ENCODE measurements at regions not wholly inside any gene's neighbourhood (a gene's known extent, or its start where the extent isn't known, plus 50 kb on each side); places are given as distances from the start of the nearest gene placed in this dataset.

- Histone ChIP-seq H3K4me3 (ENCODE audit: low read depth, low read length) (no peak overlapping the region), H3K4me1 (peaks cover 18% of the 10 kb centered on the region), H3K9ac (no peak overlapping the region), H3K27me3 (ENCODE audit: control insufficient read depth, insufficient read depth, low read length) (no peaks in the 10 kb centered on the region), H3K4me2 (ENCODE audit: low read length) (no peak overlapping the region), H3K27ac (peak overlapping the region; percentile 53), H3K9me3 (ENCODE audit: control insufficient read depth, low read length) (no peaks in the 10 kb centered on the region), H3K79me2 (no peaks in the 10 kb centered on the region), H3K36me3 (ENCODE audit: control insufficient read depth, insufficient read depth, low read length) (no peaks in the 10 kb centered on the region), H2AFZ (peak overlapping the region; percentile 38)
- TF ChIP-seq CTCF (IDR thresholded peaks at IDR 0.05) = no peak
Observed at GRCh38 chrX:69024931-69025330, 140.3 kb downstream of the PJA1 start.

GRCh38 chrX:69024161-69024736 lies 141.0 kb downstream of the PJA1 start:
- H3K27ac ChIP-seq = peak overlapping the region; percentile 49
- no peak overlapping the region for H3K9ac ChIP-seq

GRCh38 chrX:69022430-69022829 lies 142.8 kb downstream of the PJA1 start:
- Histone ChIP-seq H3K9me3 (ENCODE audit: control insufficient read depth, low read length) (no peaks in the 10 kb centered on the region), H3K4me2 (ENCODE audit: low read length) (no peak overlapping the region), H2AFZ (no peak overlapping the region), H3K9ac (no peak overlapping the region), H3K27me3 (ENCODE audit: control insufficient read depth, insufficient read depth, low read length) (no peaks in the 10 kb centered on the region), H3K4me3 (ENCODE audit: low read depth, low read length) (no peak overlapping the region), H3K36me3 (ENCODE audit: control insufficient read depth, insufficient read depth, low read length) (no peaks in the 10 kb centered on the region), H3K27ac (no peak overlapping the region), H3K4me1 (peaks cover 15% of the 10 kb centered on the region), H3K79me2 (no peaks in the 10 kb centered on the region)
- no peak for TF ChIP-seq CTCF (IDR thresholded peaks at IDR 0.05)

More at GRCh38 chrX:69024161-69024736, 141.0 kb downstream of the PJA1 start:
- no peak overlapping the region for H3K4me2 ChIP-seq (ENCODE audit: low read length)
- H3K4me1 ChIP-seq = peaks cover 18% of the 10 kb centered on the region
- peak overlapping the region; percentile 38 for H2AFZ ChIP-seq
- H3K4me3 ChIP-seq (ENCODE audit: low read depth, low read length) = no peak overlapping the region
- H3K9me3 ChIP-seq (ENCODE audit: control insufficient read depth, low read length) = no peaks in the 10 kb centered on the region
- no peaks in the 10 kb centered on the region for H3K27me3 ChIP-seq (ENCODE audit: control insufficient read depth, insufficient read depth, low read length)
- H3K79me2 ChIP-seq = no peaks in the 10 kb centered on the region
- no peak for TF ChIP-seq CTCF (IDR thresholded peaks at IDR 0.05)
- H3K36me3 ChIP-seq (ENCODE audit: control insufficient read depth, insufficient read depth, low read length) = no peaks in the 10 kb centered on the region

GRCh38 chrX:69021141-69021960 lies 143.9 kb downstream of the PJA1 start:
- Histone ChIP-seq H3K27ac (no peak overlapping the region), H3K79me2 (no peaks in the 10 kb centered on the region), H3K4me3 (ENCODE audit: low read depth, low read length) (no peak overlapping the region), H3K9me3 (ENCODE audit: control insufficient read depth, low read length) (no peaks in the 10 kb centered on the region), H3K9ac (no peak overlapping the region), H2AFZ (no peak overlapping the region), H3K36me3 (ENCODE audit: control insufficient read depth, insufficient read depth, low read length) (no peaks in the 10 kb centered on the region), H3K4me2 (ENCODE audit: low read length) (no peak overlapping the region), H3K4me1 (peaks cover 15% of the 10 kb centered on the region), H3K27me3 (ENCODE audit: control insufficient read depth, insufficient read depth, low read length) (no peaks in the 10 kb centered on the region)
- no peak for TF ChIP-seq CTCF (IDR thresholded peaks at IDR 0.05)

All from parathyroid adenoma (tissue), 2 donors.